ENCODE measurements at regions not wholly inside any gene's neighbourhood (a gene's known extent, or its start where the extent isn't known, plus 50 kb on each side); places are given as distances from the start of the nearest gene placed in this dataset.

- H3K9me3 ChIP-seq (ENCODE audit: insufficient read depth, low read depth, low read length) = peaks cover 3% of the 10 kb centered on the region
- H3K79me2 ChIP-seq (ENCODE audit: insufficient read depth, low read length) = no peaks in the 10 kb centered on the region
- no peaks in the 10 kb centered on the region for H3K36me3 ChIP-seq (ENCODE audit: insufficient read depth, low read length)
- FAIRE-seq (no peak), DNase-seq (ENCODE audit: low read depth) (no peak)
- H3K9me3 Mint-ChIP-seq (ENCODE audit: unreplicated experiment) = peaks cover 9% of the 10 kb centered on the region
- H3K27ac Mint-ChIP-seq (ENCODE audit: unreplicated experiment) = no peak overlapping the region
- H3K4me3 ChIP-seq (ENCODE audit: insufficient read depth, low read depth, low read length) = no peak overlapping the region
- no peaks in the 10 kb centered on the region for H3K27me3 Mint-ChIP-seq (ENCODE audit: low read depth, unreplicated experiment)
- H3K4me1 Mint-ChIP-seq (ENCODE audit: low read depth, unreplicated experiment) = peaks cover 35% of the 10 kb centered on the region
- H3K27me3 ChIP-seq (ENCODE audit: insufficient read depth, low read length) = no peaks in the 10 kb centered on the region
- H3K9ac ChIP-seq (ENCODE audit: low read length) = no peak overlapping the region
- TF ChIP-seq CTCF (IDR thresholded peaks at IDR 0.05; ENCODE audit: insufficient read depth, low read depth, low read length) = no peak
- no peak for TF ChIP-seq EZH2 (IDR thresholded peaks at IDR 0.05; ENCODE audit: insufficient read depth, low read length)
- no peak overlapping the region for H3K4me3 Mint-ChIP-seq (ENCODE audit: unreplicated experiment)
- no peak overlapping the region for H3K27ac ChIP-seq (ENCODE audit: low read depth, low read length)
- H2AFZ ChIP-seq (ENCODE audit: low read depth, low read length) = no peak overlapping the region
- no peaks in the 10 kb centered on the region for H4K20me1 ChIP-seq (ENCODE audit: insufficient read depth, low read length)
- H3K4me1 ChIP-seq (ENCODE audit: insufficient read depth, low read length) = peaks cover 21% of the 10 kb centered on the region
- peak overlapping the region; percentile 63 for H3K4me2 ChIP-seq (ENCODE audit: low read length)
- H3K36me3 Mint-ChIP-seq (ENCODE audit: low read depth, unreplicated experiment) = no peaks in the 10 kb centered on the region
Measured at GRCh38 chr5:15026944-15027343, 155.4 kb upstream of the ANKH start.

GRCh38 chr5:15026011-15026893 is 154.7 kb upstream of the ANKH start:
- Mint-ChIP-seq H3K27me3 (ENCODE audit: low read depth, unreplicated experiment) (no peaks in the 10 kb centered on the region), H3K4me1 (ENCODE audit: low read depth, unreplicated experiment) (peaks cover 41% of the 10 kb centered on the region), H3K36me3 (ENCODE audit: low read depth, unreplicated experiment) (no peaks in the 10 kb centered on the region), H3K9me3 (ENCODE audit: unreplicated experiment) (peaks cover 9% of the 10 kb centered on the region), H3K4me3 (ENCODE audit: unreplicated experiment) (no peak overlapping the region), H3K27ac (ENCODE audit: unreplicated experiment) (peak overlapping the region; percentile 28)
- H2AFZ ChIP-seq (ENCODE audit: low read depth, low read length) = no peak overlapping the region
- FAIRE-seq (no peak), DNase-seq (ENCODE audit: low read depth) (peak; percentile 91)
- peaks cover 21% of the 10 kb centered on the region for H3K4me1 ChIP-seq (ENCODE audit: insufficient read depth, low read length)
- no peaks in the 10 kb centered on the region for H3K79me2 ChIP-seq (ENCODE audit: insufficient read depth, low read length)
- H3K36me3 ChIP-seq (ENCODE audit: insufficient read depth, low read length) = no peaks in the 10 kb centered on the region
- peak overlapping the region; percentile 14 for H3K4me3 ChIP-seq (ENCODE audit: insufficient read depth, low read depth, low read length)
- H3K9ac ChIP-seq (ENCODE audit: low read length) = no peak overlapping the region
- no peaks in the 10 kb centered on the region for H4K20me1 ChIP-seq (ENCODE audit: insufficient read depth, low read length)
- peak overlapping the region; percentile 38 for H3K27ac ChIP-seq (ENCODE audit: low read depth, low read length)
- peaks cover 7% of the 10 kb centered on the region for H3K9me3 ChIP-seq (ENCODE audit: insufficient read depth, low read depth, low read length)
- H3K27me3 ChIP-seq (ENCODE audit: insufficient read depth, low read length) = no peaks in the 10 kb centered on the region
- H3K4me2 ChIP-seq (ENCODE audit: low read length) = peak overlapping the region; percentile 63
- TF ChIP-seq CTCF (IDR thresholded peaks at IDR 0.05; ENCODE audit: insufficient read depth, low read depth, low read length) = no peak
- no peak for TF ChIP-seq EZH2 (IDR thresholded peaks at IDR 0.05; ENCODE audit: insufficient read depth, low read length)

- no peak overlapping the region for H2AFZ ChIP-seq (ENCODE audit: low read depth, low read length)
- H3K9me3 Mint-ChIP-seq (ENCODE audit: unreplicated experiment) = peaks cover 5% of the 10 kb centered on the region
- H3K27ac ChIP-seq (ENCODE audit: low read depth, low read length) = peak overlapping the region; percentile 23
- peaks cover 27% of the 10 kb centered on the region for H3K4me1 ChIP-seq (ENCODE audit: insufficient read depth, low read length)
- no peak overlapping the region for H3K4me3 Mint-ChIP-seq (ENCODE audit: unreplicated experiment)
- FAIRE-seq (no peak), DNase-seq (ENCODE audit: low read depth) (no peak)
- no peak for TF ChIP-seq CTCF (IDR thresholded peaks at IDR 0.05; ENCODE audit: insufficient read depth, low read depth, low read length)
- TF ChIP-seq EZH2 (IDR thresholded peaks at IDR 0.05; ENCODE audit: insufficient read depth, low read length) = no peak
- no peak overlapping the region for H3K4me2 ChIP-seq (ENCODE audit: low read length)
- no peaks in the 10 kb centered on the region for H4K20me1 ChIP-seq (ENCODE audit: insufficient read depth, low read length)
- peaks cover 7% of the 10 kb centered on the region for H3K9me3 ChIP-seq (ENCODE audit: insufficient read depth, low read depth, low read length)
- H3K36me3 ChIP-seq (ENCODE audit: insufficient read depth, low read length) = no peaks in the 10 kb centered on the region
- H3K79me2 ChIP-seq (ENCODE audit: insufficient read depth, low read length) = no peaks in the 10 kb centered on the region
- H3K9ac ChIP-seq (ENCODE audit: low read length) = no peak overlapping the region
- no peaks in the 10 kb centered on the region for H3K27me3 Mint-ChIP-seq (ENCODE audit: low read depth, unreplicated experiment)
- H3K27ac Mint-ChIP-seq (ENCODE audit: unreplicated experiment) = peak overlapping the region; percentile 26
- no peak overlapping the region for H3K4me3 ChIP-seq (ENCODE audit: insufficient read depth, low read depth, low read length)
- no peaks in the 10 kb centered on the region for H3K27me3 ChIP-seq (ENCODE audit: insufficient read depth, low read length)
- H3K4me1 Mint-ChIP-seq (ENCODE audit: low read depth, unreplicated experiment) = peaks cover 52% of the 10 kb centered on the region
- no peaks in the 10 kb centered on the region for H3K36me3 Mint-ChIP-seq (ENCODE audit: low read depth, unreplicated experiment)
Measured at GRCh38 chr5:15023846-15024245, 152.3 kb upstream of the ANKH start.

All from astrocyte (in vitro differentiated cells and primary cell).